ENCODE measurements at regions not wholly inside any gene's neighbourhood (a gene's known extent, or its start where the extent isn't known, plus 50 kb on each side); places are given as distances from the start of the nearest gene placed in this dataset.

GRCh38 chr1:195082183-195082582 is 1526.1 kb downstream of the KCNT2 start:
- no peak for DNase-seq (ENCODE audit: low read depth in 3 of 3)

- no peak for DNase-seq (ENCODE audit: low read depth in 3 of 3)
Observed at GRCh38 chr1:195076682-195077081, 1531.6 kb downstream of the KCNT2 start.

- DNase-seq (ENCODE audit: low read depth in 3 of 3) = no peak
Observed at GRCh38 chr1:195075973-195076372, 1532.3 kb downstream of the KCNT2 start.

DNA sequence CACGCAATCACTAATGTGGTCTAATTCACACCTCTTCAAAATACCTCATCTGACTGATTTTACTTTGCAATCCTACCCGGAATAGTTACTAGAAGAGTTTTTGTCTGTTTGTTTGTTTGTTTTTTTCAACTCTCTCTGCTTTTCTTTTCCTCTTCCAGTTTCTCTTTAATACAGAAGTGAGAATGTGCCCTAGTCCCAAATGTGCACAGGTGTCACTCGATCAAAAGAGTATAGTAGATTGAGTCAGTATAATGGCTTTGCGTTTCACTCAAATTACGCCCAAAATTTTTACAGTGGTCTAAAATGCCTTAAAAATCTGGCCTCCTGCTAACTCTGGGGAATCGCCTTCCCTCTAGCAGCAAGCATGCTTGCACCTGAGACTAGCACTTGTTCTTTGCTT is 1536.8 kb downstream of the KCNT2 start:
- DNase-seq (ENCODE audit: low read depth in 3 of 3) = no peak

- no peak for DNase-seq (ENCODE audit: low read depth in 3 of 3)
Observed at GRCh38 chr1:195065437-195065836, 1542.8 kb downstream of the KCNT2 start.

GRCh38 chr1:195064358-195064757 is 1543.9 kb downstream of the KCNT2 start:
- DNase-seq (ENCODE audit: low read depth in 3 of 3) = no peak

DNA sequence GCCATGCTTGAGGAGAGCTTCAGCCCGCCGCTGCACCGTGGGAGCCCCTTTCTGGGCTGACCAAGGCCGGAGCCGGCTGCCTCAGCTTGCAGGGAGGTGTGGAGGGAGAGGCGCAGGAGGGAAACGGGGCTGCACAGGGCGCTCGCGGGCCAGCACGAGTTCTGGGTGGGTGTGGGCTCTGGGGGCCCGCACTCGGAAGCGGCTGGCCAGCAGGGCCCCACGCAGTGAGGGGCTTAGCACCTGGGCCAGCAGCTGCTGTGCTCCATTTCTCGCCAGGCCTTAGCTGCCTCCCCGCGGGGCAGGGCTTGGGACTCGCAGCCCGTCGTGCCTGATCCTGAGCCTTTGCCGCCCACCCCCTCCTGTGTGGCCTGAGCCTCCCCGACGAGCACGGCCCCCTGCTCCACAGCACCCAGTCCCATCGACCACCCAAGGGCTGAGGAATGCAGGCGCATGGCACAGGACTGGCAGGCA is 1554.0 kb downstream of the KCNT2 start:
- no peak for DNase-seq (ENCODE audit: low read depth in 3 of 3)

DNA sequence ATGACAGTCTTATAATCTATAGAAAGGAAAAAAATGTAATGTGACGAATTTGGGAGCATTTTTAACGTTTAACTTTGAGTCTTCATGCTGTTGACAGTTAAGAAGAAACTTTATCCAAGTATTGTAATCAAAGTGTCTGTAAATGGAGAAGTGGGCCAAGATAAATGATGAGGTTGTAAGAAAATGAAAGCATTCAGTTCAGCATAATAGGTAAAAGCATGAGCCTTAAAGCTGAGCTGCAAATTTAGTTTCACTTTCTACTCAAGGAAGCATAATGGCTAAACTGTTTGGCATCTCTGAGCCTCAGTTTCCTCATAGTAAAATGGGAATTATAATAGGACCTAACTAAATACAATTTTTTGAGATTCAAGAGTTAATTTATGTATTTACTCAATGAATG is 1554.8 kb downstream of the KCNT2 start:
- no peak for DNase-seq (ENCODE audit: low read depth in 3 of 3)

DNA sequence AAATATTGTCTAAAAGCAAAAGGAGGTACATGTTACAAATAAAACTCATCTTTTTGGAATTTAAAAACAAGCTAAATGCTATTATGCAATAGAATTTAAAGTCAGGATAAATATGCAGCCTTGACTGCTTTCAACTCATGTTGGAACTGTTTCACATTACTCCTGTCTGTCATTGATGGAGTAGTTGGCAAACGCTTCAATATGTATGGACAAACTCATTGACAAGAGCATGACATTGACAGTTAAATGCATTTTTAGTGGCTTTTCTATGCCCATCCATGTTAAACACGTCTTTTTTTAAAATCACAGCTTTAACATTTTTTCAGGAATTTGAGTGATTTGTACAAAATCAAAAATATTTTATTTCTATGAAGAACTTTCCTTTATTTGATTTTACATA is 1560.5 kb downstream of the KCNT2 start:
- DNase-seq (ENCODE audit: low read depth in 3 of 3) = no peak

- no peak for DNase-seq (ENCODE audit: low read depth in 3 of 3)
Observed at GRCh38 chr1:195045072-195045471, 1563.2 kb downstream of the KCNT2 start.

GRCh38 chr1:195030793-195031192 is 1577.4 kb downstream of the KCNT2 start:
- no peak for DNase-seq (ENCODE audit: low read depth in 3 of 3)

DNA sequence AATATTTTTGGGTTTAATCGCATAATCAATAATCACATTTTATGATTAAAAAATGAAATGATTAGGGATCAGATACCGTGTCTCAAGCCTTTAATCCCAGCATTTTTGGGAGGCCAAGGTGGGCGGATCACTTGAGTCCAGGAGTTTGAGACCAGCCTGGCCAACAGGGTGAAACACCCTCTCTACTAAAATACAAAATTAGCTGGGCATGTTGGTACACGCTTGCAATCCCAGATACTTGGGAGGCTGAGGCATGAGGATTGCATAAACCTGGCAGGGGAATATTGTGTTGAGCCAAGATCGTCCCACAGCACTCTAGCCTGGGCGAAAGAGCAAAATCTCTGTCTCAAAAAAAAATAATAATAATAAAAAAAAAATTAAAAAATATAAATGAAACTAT is 1581.4 kb downstream of the KCNT2 start:
- DNase-seq (ENCODE audit: low read depth in 3 of 3) = no peak

GRCh38 chr1:195019385-195019784 is 1588.9 kb downstream of the KCNT2 start:
- DNase-seq (ENCODE audit: low read depth in 3 of 3) = no peak

- no peak for DNase-seq (ENCODE audit: low read depth in 3 of 3)
Observed at GRCh38 chr1:195012995-195013394, 1595.2 kb downstream of the KCNT2 start.

GRCh38 chr1:195005338-195005737 is 1602.9 kb downstream of the KCNT2 start:
- no peak for DNase-seq (ENCODE audit: low read depth in 3 of 3)

GRCh38 chr1:194990483-194990882 is 1617.8 kb downstream of the KCNT2 start:
- DNase-seq (ENCODE audit: low read depth in 3 of 3) = no peak

- no peak for DNase-seq (ENCODE audit: low read depth in 3 of 3)
Observed at GRCh38 chr1:194975913-194976312, 1632.3 kb downstream of the KCNT2 start.

- DNase-seq (ENCODE audit: low read depth in 3 of 3) = no peak
Observed at GRCh38 chr1:194968916-194969315, 1639.3 kb downstream of the KCNT2 start.

GRCh38 chr1:194959795-194960194 is 1648.4 kb downstream of the KCNT2 start:
- DNase-seq (ENCODE audit: low read depth in 3 of 3) = no peak

- no peak for DNase-seq (ENCODE audit: low read depth in 3 of 3)
Observed at GRCh38 chr1:194952171-194952570, 1656.1 kb downstream of the KCNT2 start.

DNA sequence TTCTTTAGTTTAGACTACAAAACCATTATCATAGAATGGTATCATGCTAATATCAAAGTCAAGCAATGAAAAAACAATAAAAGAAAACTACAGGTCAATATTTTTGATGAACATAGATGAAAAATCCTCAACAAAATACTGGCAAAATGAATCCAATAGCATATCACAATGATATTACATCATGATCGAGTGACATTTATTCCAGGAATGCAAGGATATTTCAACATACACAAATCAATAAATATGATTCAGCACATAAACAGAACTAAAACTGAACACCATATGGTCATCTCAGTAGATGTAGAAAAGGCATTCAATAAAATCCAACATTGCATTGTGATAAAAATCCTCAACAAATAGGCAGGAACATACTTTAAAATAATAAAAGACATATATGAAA is 1657.7 kb downstream of the KCNT2 start:
- no peak for DNase-seq (ENCODE audit: low read depth in 3 of 3)

DNA sequence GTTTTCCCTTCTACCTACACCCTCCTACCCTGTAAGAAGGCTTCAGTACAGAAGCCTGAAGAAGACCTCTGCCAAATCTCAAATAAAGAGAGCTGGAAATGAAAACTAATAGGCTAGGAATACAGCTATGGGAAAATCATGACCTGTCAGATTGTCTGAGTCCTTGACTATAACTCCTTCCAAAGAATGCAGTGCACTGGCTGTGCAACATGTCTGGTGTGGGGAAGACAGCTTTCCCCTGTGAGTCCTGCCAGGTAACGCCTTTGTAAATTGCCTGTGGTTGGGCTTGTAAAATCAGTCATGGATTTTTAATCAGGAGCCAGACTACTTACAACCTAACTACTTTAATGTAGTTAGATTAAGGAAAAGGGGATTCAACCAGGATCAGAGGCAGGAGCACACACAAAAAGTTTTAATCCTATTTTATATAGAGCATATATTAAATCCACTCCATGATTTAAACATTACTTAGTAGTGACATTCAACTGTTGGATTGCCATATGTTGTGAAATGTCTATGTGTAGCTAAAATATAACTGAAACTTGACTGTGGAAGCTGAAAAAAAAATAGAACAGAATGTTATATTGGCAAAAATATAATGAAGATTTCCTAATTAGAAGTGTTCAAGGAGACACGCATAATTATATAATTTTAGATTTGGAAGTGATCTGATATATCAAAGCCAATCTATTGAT is 1667.8 kb downstream of the KCNT2 start:
- no peak for DNase-seq (ENCODE audit: low read depth in 3 of 3)

- no peak for DNase-seq (ENCODE audit: low read depth in 3 of 3)
Observed at GRCh38 chr1:194935864-194936263, 1672.4 kb downstream of the KCNT2 start.

DNA sequence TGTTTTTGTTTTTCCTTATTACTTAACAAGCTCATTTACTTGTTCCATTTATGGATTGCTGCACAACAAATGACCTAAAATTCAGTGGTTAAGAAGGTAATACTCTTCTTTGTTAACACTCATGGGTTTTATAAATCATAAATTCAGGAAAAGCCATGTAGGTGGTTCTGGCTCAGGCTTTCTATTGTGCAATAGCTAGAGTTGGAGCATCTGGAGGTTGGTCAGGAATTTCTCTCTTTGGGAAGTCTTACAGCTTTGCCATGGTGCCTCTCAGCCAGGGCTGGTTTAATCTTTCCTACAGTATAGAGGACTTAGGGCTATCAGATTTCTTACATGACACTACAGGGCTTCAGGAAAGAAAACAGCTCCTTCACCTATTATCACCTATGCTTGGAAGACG is 1677.1 kb downstream of the KCNT2 start:
- no peak for DNase-seq (ENCODE audit: low read depth in 3 of 3)

Measured in stimulated activated CD4-positive, alpha-beta T cell treated with anti-CD3 and anti-CD28 coated beads, TNF-alpha, amount 100 ng/mL, for 24 hours (primary cell).